ENCODE measurements at regions not wholly inside any gene's neighbourhood (a gene's known extent, or its start where the extent isn't known, plus 50 kb on each side); places are given as distances from the start of the nearest gene placed in this dataset.

DNA sequence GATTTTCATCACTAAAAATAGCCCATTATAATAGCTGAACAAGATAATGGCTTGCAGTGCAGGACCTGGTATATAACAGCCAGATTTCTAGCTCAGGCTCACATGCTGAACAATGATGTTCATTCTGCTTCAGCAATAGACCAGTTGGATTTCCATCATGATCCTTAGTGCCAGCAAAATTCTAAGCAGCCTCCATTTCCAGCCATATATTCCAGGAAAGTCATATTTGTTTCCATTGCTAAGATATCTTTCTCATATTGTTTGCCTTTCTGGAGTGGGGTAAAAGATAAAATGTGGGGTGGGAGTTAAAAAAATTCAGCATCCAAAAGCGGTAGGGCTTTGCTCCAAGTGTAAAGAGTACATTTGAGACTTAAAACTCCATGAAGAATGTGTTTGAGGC is 2344.1 kb downstream of the PCDH7 start:
- no peak for TF ChIP-seq TCF12 (IDR thresholded peaks at IDR 0.05; ENCODE audit: low read depth)
- no peak for TF ChIP-seq TAF1 (IDR thresholded peaks at IDR 0.05; ENCODE audit: low read depth)
- TF ChIP-seq CEBPB (IDR thresholded peaks at IDR 0.05) = no peak
- no peak for TF ChIP-seq REST (IDR thresholded peaks at IDR 0.05; ENCODE audit: low read depth)
- TF ChIP-seq ZBTB7A (IDR thresholded peaks at IDR 0.05; ENCODE audit: low read depth) = no peak
- TF ChIP-seq MAX (IDR thresholded peaks at IDR 0.05) = no peak
- no peak for TF ChIP-seq NFIC (IDR thresholded peaks at IDR 0.05)
- TF ChIP-seq TEAD4 (IDR thresholded peaks at IDR 0.05) = no peak
- no peak for TF ChIP-seq EP300 (IDR thresholded peaks at IDR 0.05; ENCODE audit: borderline replicate concordance)
- no peak for TF ChIP-seq EGR1 (IDR thresholded peaks at IDR 0.05)

GRCh38 chr4:33065749-33066148 is 2345.6 kb downstream of the PCDH7 start:
- TF ChIP-seq EGR1 (IDR thresholded peaks at IDR 0.05) (no peak), TCF12 (IDR thresholded peaks at IDR 0.05; ENCODE audit: low read depth) (no peak), TAF1 (IDR thresholded peaks at IDR 0.05; ENCODE audit: low read depth) (no peak), CEBPB (IDR thresholded peaks at IDR 0.05) (no peak), TEAD4 (IDR thresholded peaks at IDR 0.05) (no peak), CREB1 (IDR thresholded peaks at IDR 0.05; ENCODE audit: low read depth) (no peak), MAX (IDR thresholded peaks at IDR 0.05) (no peak), REST (IDR thresholded peaks at IDR 0.05; ENCODE audit: low read depth) (no peak)

- TF ChIP-seq CREB1 (IDR thresholded peaks at IDR 0.05; ENCODE audit: low read depth) (no peak), USF1 (IDR thresholded peaks at IDR 0.05) (no peak), EGR1 (IDR thresholded peaks at IDR 0.05) (no peak), FOXM1 (IDR thresholded peaks at IDR 0.05; ENCODE audit: borderline replicate concordance, low read depth) (no peak), TCF12 (IDR thresholded peaks at IDR 0.05; ENCODE audit: low read depth) (no peak), NFIC (IDR thresholded peaks at IDR 0.05) (no peak), TEAD4 (IDR thresholded peaks at IDR 0.05) (no peak), TAF1 (IDR thresholded peaks at IDR 0.05; ENCODE audit: low read depth) (no peak), ZBTB7A (IDR thresholded peaks at IDR 0.05; ENCODE audit: low read depth) (no peak), MAX (IDR thresholded peaks at IDR 0.05) (no peak), CEBPB (IDR thresholded peaks at IDR 0.05) (no peak), YY1 (IDR thresholded peaks at IDR 0.05; ENCODE audit: low read depth) (no peak), EP300 (IDR thresholded peaks at IDR 0.05; ENCODE audit: borderline replicate concordance) (no peak), RAD21 (IDR thresholded peaks at IDR 0.05; ENCODE audit: low read depth) (no peak), REST (IDR thresholded peaks at IDR 0.05; ENCODE audit: low read depth) (no peak)
These were observed 2347.1 kb downstream of the PCDH7 start for GRCh38 chr4:33067221-33067620.

DNA sequence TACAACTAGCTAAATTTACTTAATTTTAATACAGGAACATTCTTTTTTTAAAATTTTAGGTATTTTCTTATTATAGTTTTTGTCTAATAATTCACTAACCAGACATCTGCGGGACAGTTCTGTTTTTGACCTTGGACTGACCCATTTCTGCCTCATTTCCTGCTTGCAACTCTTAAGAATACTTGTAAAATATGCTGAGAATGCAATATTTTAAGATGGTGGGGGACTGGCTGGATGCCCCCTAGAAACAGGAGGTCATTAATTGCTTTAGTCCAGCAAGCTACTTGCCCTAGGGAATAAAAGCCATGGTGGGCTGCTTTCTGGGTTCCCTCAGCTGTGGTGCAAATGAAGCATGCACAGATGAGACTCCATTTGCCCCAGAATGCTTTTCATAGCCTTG is 2348.4 kb downstream of the PCDH7 start:
- no peak for TF ChIP-seq RAD21 (IDR thresholded peaks at IDR 0.05; ENCODE audit: low read depth)
- TF ChIP-seq CEBPB (IDR thresholded peaks at IDR 0.05) = no peak
- TF ChIP-seq NFIC (IDR thresholded peaks at IDR 0.05) = no peak
- no peak for TF ChIP-seq REST (IDR thresholded peaks at IDR 0.05; ENCODE audit: low read depth)
- no peak for TF ChIP-seq ZBTB7A (IDR thresholded peaks at IDR 0.05; ENCODE audit: low read depth)
- no peak for TF ChIP-seq MAX (IDR thresholded peaks at IDR 0.05)
- TF ChIP-seq CREB1 (IDR thresholded peaks at IDR 0.05; ENCODE audit: low read depth) = no peak
- no peak for TF ChIP-seq YY1 (IDR thresholded peaks at IDR 0.05; ENCODE audit: low read depth)
- no peak for TF ChIP-seq TAF1 (IDR thresholded peaks at IDR 0.05; ENCODE audit: low read depth)
